ENCODE measurements at regions not wholly inside any gene's neighbourhood (a gene's known extent, or its start where the extent isn't known, plus 50 kb on each side); places are given as distances from the start of the nearest gene placed in this dataset.
"Not testable (repeated sequence)": the region's sequence is repeated elsewhere in the genome, so short reads cannot be mapped to it uniquely, and the experiment has no call there.

GRCh38 chr12:76933392-76933791 is 54.6 kb upstream of the CSRP2 start:
- not testable (repeated sequence) for TF ChIP-seq CTCF, POLR2A (IDR thresholded peaks at IDR 0.05)

Measured in heart left ventricle (tissue), 13 donors.